ENCODE measurements at regions not wholly inside any gene's neighbourhood (a gene's known extent, or its start where the extent isn't known, plus 50 kb on each side); places are given as distances from the start of the nearest gene placed in this dataset.
"Not testable (repeated sequence)": the region's sequence is repeated elsewhere in the genome, so short reads cannot be mapped to it uniquely, and the experiment has no call there.

DNA sequence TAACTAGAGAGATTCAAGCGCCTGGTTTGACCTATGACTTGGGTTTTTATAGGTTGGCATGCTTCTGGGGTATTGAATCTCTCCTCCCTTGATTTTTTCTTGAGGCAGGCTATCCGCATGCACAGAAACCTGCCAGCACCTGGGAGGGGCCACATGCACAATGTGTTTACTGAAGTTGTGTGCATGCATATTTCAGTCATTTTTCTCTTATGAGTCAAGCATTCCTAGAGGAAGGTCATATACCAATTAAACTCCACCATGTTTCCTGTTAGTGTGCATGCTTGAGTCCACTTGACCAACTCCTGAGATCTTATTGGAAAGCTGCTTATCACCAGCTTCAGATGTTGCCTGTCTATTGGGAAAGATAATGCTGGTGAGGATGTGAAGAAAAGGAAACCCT, 1718.4 kb downstream of the LRRC4C start:
- TF ChIP-seq, protein P1, sequence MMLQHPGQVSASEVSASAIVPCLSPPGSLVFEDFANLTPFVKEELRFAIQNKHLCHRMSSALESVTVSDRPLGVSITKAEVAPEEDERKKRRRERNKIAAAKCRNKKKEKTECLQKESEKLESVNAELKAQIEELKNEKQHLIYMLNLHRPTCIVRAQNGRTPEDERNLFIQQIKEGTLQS (IDR thresholded peaks at IDR 0.05), result no peak
- no peak for TF ChIP-seq EGR1 (IDR thresholded peaks at IDR 0.05; ENCODE audit: low read depth in 2 of 2)
- TF ChIP-seq RXRA (IDR thresholded peaks at IDR 0.05), result no peak
- no peak for TF ChIP-seq FOXA2 (IDR thresholded peaks at IDR 0.05)
- TF ChIP-seq FOXA1 (IDR thresholded peaks at IDR 0.05), result no peak
- TF ChIP-seq HNF4A (conservative IDR thresholded peaks at IDR 0.05), result no peak
- TF ChIP-seq, protein P2, sequence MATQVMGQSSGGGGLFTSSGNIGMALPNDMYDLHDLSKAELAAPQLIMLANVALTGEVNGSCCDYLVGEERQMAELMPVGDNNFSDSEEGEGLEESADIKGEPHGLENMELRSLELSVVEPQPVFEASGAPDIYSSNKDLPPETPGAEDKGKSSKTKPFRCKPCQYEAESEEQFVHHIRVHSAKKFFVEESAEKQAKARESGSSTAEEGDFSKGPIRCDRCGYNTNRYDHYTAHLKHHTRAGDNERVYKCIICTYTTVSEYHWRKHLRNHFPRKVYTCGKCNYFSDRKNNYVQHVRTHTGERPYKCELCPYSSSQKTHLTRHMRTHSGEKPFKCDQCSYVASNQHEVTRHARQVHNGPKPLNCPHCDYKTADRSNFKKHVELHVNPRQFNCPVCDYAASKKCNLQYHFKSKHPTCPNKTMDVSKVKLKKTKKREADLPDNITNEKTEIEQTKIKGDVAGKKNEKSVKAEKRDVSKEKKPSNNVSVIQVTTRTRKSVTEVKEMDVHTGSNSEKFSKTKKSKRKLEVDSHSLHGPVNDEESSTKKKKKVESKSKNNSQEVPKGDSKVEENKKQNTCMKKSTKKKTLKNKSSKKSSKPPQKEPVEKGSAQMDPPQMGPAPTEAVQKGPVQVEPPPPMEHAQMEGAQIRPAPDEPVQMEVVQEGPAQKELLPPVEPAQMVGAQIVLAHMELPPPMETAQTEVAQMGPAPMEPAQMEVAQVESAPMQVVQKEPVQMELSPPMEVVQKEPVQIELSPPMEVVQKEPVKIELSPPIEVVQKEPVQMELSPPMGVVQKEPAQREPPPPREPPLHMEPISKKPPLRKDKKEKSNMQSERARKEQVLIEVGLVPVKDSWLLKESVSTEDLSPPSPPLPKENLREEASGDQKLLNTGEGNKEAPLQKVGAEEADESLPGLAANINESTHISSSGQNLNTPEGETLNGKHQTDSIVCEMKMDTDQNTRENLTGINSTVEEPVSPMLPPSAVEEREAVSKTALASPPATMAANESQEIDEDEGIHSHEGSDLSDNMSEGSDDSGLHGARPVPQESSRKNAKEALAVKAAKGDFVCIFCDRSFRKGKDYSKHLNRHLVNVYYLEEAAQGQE (IDR thresholded peaks at IDR 0.05), result no peak
- TF ChIP-seq RAD21 (IDR thresholded peaks at IDR 0.05), result no peak
- no peak for TF ChIP-seq NR2F2 (IDR thresholded peaks at IDR 0.05)
- TF ChIP-seq CTCF (IDR thresholded peaks at IDR 0.05; ENCODE audit: low read depth, low read length, missing input control), result no peak
- no peak for TF ChIP-seq GABPA (IDR thresholded peaks at IDR 0.05 in 1 of 2, conservative IDR thresholded peaks at IDR 0.05 in 1 of 2)
- no peak for TF ChIP-seq JUND (IDR thresholded peaks at IDR 0.05)
- TF ChIP-seq SP1 (IDR thresholded peaks at IDR 0.05), result no peak
- no peak for TF ChIP-seq HNF4G (IDR thresholded peaks at IDR 0.05)
- no peak for TF ChIP-seq YY1 (IDR thresholded peaks at IDR 0.05)
- TF ChIP-seq, protein P3, sequence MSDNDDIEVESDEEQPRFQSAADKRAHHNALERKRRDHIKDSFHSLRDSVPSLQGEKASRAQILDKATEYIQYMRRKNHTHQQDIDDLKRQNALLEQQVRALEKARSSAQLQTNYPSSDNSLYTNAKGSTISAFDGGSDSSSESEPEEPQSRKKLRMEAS (IDR thresholded peaks at IDR 0.05), result no peak
- no peak for TF ChIP-seq TAF1 (conservative IDR thresholded peaks at IDR 0.05)
- TF ChIP-seq, protein P4, sequence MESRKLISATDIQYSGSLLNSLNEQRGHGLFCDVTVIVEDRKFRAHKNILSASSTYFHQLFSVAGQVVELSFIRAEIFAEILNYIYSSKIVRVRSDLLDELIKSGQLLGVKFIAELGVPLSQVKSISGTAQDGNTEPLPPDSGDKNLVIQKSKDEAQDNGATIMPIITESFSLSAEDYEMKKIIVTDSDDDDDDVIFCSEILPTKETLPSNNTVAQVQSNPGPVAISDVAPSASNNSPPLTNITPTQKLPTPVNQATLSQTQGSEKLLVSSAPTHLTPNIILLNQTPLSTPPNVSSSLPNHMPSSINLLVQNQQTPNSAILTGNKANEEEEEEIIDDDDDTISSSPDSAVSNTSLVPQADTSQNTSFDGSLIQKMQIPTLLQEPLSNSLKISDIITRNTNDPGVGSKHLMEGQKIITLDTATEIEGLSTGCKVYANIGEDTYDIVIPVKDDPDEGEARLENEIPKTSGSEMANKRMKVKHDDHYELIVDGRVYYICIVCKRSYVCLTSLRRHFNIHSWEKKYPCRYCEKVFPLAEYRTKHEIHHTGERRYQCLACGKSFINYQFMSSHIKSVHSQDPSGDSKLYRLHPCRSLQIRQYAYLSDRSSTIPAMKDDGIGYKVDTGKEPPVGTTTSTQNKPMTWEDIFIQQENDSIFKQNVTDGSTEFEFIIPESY (IDR thresholded peaks at IDR 0.05), result no peak
- H3K27me3 ChIP-seq (ENCODE audit: control insufficient read depth in 4 of 4, insufficient read depth in 4 of 4, low read length in 3 of 4), result no peaks in the 10 kb centered on the region

DNA sequence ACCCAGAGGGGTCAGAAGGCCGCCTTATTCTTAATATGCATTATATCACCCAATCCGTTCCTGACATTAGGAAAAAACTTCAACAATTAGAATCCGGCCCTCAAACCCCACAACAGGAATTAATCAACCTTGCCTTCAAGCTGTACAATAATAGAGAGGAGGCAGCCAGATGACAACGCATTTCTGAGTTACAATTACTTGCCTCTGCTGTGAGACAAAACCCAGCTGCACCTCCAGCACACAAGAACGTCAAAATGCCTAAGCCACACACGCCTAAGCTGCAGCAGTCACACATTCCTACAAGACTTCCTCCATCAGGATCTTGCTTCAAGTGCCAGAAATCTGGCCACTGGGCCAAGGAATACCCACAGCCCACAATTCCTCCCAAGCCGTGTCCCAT, 1723.1 kb downstream of the LRRC4C start:
- DNase-seq (ENCODE audit: low spot score); H3K9ac ChIP-seq (ENCODE audit: low read depth in 1 of 2, low read length in 2 of 2); H3K4me3 ChIP-seq (ENCODE audit: low read depth in 1 of 3, low read length in 3 of 3); H3K9me3 ChIP-seq (ENCODE audit: control insufficient read depth in 4 of 4, low read length in 3 of 4); H3K4me1 ChIP-seq (ENCODE audit: control insufficient read depth in 4 of 4, insufficient read depth in 4 of 4, low read length in 3 of 4); H3K36me3 ChIP-seq (ENCODE audit: control insufficient read depth in 4 of 4, insufficient read depth in 3 of 4, low read depth in 1 of 4, low read length in 3 of 4); H3K27me3 ChIP-seq (ENCODE audit: control insufficient read depth in 4 of 4, insufficient read depth in 4 of 4, low read length in 3 of 4); H3K27ac ChIP-seq (ENCODE audit: low read depth in 1 of 2, low read length in 2 of 2): not testable (repeated sequence)
- WGBS, result 81% methylated on average over 7 of the region's 7 CpGs

More for the DNA sequence above, 1718.4 kb downstream of the LRRC4C start:
- DNase-seq (ENCODE audit: low spot score), result no peak
- Histone ChIP-seq H3K9me3 (ENCODE audit: control insufficient read depth in 4 of 4, low read length in 3 of 4) (no peaks in the 10 kb centered on the region), H3K4me3 (ENCODE audit: low read depth in 1 of 3, low read length in 3 of 3) (no peak overlapping the region), H3K4me1 (ENCODE audit: control insufficient read depth in 4 of 4, insufficient read depth in 4 of 4, low read length in 3 of 4) (no peaks in the 10 kb centered on the region), H3K27ac (ENCODE audit: low read depth in 1 of 2, low read length in 2 of 2) (no peak overlapping the region), H3K9ac (ENCODE audit: low read depth in 1 of 2, low read length in 2 of 2) (no peak overlapping the region), H3K36me3 (ENCODE audit: control insufficient read depth in 4 of 4, insufficient read depth in 3 of 4, low read depth in 1 of 4, low read length in 3 of 4) (no peaks in the 10 kb centered on the region)
- 86% methylated on average over 2 of the region's 2 CpGs for WGBS

All from liver (tissue), 8 donors.